ENCODE measurements at regions not wholly inside any gene's neighbourhood (a gene's known extent, or its start where the extent isn't known, plus 50 kb on each side); places are given as distances from the start of the nearest gene placed in this dataset.

DNA sequence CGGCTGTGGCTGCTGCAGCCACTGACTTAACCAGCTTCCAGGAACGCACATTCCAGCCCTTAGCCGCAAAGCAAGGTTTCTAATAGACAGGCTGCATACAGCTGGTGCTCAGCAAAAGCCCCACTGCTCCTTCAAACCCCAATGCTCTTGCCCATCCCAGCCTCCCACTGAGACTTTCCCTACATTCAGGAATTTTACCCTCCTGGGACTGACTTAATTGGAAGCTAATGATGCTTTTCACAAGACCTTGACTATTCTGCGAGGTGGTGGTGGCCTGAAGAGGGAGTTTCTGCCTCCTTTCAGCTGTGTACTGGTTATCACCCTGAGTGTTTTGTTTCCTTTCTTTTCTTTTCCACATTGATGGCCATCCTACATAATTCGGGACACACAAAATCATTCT is 164.9 kb upstream of the IRX1 start:
- no peaks in the 10 kb centered on the region for H3K36me3 Mint-ChIP-seq (ENCODE audit: low read depth)
- peaks cover 39% of the 10 kb centered on the region for H3K27me3 Mint-ChIP-seq (ENCODE audit: low read depth, poor library complexity)
- H3K4me3 Mint-ChIP-seq, result no peak overlapping the region
- no peak overlapping the region for H3K27ac Mint-ChIP-seq
- no peaks in the 10 kb centered on the region for H3K9me3 Mint-ChIP-seq
- no peak for DNase-seq
- no peak for TF ChIP-seq CTCF (IDR thresholded peaks at IDR 0.05)
- peaks cover 32% of the 10 kb centered on the region for H3K4me1 Mint-ChIP-seq

GRCh38 chr5:3429962-3430361 is 165.7 kb upstream of the IRX1 start:
- H3K9me3 Mint-ChIP-seq, result no peaks in the 10 kb centered on the region
- no peak for TF ChIP-seq CTCF (IDR thresholded peaks at IDR 0.05)

GRCh38 chr5:3428334-3428733 is 167.3 kb upstream of the IRX1 start:
- Mint-ChIP-seq H3K4me1 (peaks cover 38% of the 10 kb centered on the region), H3K27me3 (ENCODE audit: low read depth, poor library complexity) (peaks cover 26% of the 10 kb centered on the region), H3K27ac (no peak overlapping the region), H3K36me3 (ENCODE audit: low read depth) (no peaks in the 10 kb centered on the region), H3K4me3 (no peak overlapping the region), H3K9me3 (peaks cover 11% of the 10 kb centered on the region)
- peak; percentile 9 for TF ChIP-seq CTCF (IDR thresholded peaks at IDR 0.05)
- peak; percentile 55 for DNase-seq

More at GRCh38 chr5:3429962-3430361, 165.7 kb upstream of the IRX1 start:
- no peak overlapping the region for H3K27ac Mint-ChIP-seq
- H3K4me3 Mint-ChIP-seq, result no peak overlapping the region
- peaks cover 40% of the 10 kb centered on the region for H3K27me3 Mint-ChIP-seq (ENCODE audit: low read depth, poor library complexity)
- H3K4me1 Mint-ChIP-seq, result peaks cover 32% of the 10 kb centered on the region
- DNase-seq, result no peak
- no peaks in the 10 kb centered on the region for H3K36me3 Mint-ChIP-seq (ENCODE audit: low read depth)

DNA sequence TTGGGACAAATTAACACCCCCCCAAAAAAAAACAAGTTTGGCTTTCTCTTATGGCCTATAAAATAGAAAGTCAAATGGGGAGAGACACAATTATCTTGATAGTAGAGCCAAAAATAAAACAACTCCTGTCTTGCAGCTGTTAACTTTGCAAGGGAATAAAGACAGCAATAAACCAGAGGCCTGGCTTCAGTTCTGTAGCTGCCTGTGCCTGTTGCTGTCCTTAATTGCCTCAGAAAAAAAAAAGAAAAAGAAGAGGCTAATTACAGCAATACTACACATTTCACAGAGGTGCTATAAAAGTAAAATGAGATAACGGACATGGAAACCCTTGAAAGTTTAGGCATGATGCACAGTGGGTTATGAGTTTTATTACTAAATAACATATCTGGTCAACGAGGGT is 170.7 kb upstream of the IRX1 start:
- no peak overlapping the region for H3K4me3 Mint-ChIP-seq

DNA sequence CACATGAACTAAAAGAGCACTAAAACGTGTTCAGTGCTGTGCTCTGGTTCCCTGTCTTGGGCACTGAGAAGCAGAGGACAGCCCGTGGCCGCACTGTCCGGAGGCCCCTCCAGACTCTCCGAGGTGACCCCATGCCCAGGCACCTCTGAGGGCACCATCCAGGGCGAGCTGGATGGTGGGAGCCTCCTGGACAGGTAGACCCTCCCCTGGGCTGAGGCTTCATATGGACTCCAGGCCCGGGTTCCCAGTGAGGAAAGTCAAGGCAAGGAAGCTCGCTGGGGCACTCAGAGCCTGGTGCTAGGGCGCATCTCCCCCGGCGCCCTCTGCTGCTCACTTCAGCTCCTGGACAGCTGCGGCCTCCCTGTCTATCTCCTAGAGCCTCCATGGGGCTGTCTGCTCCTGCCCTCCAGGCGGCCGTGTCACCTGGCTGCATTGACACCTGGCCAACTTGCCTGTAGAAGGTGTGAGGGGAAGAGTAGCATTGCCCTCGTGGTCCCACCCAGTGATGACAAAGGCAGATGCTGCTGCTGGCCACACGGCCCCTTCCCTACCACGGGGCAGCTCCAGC is 178.2 kb upstream of the IRX1 start:
- no peak overlapping the region for H3K27ac Mint-ChIP-seq
- no peak overlapping the region for H3K4me3 Mint-ChIP-seq
- DNase-seq, result no peak
- H3K36me3 Mint-ChIP-seq (ENCODE audit: low read depth), result no peaks in the 10 kb centered on the region
- peaks cover 16% of the 10 kb centered on the region for H3K9me3 Mint-ChIP-seq
- no peak for TF ChIP-seq CTCF (IDR thresholded peaks at IDR 0.05)
- H3K4me1 Mint-ChIP-seq, result no peaks in the 10 kb centered on the region
- peaks cover 32% of the 10 kb centered on the region for H3K27me3 Mint-ChIP-seq (ENCODE audit: low read depth, poor library complexity)

More for the DNA sequence above, 170.7 kb upstream of the IRX1 start:
- H3K4me1 Mint-ChIP-seq, result peaks cover 38% of the 10 kb centered on the region
- no peaks in the 10 kb centered on the region for H3K36me3 Mint-ChIP-seq (ENCODE audit: low read depth)
- H3K27ac Mint-ChIP-seq, result no peak overlapping the region
- H3K9me3 Mint-ChIP-seq, result peaks cover 27% of the 10 kb centered on the region
- TF ChIP-seq CTCF (IDR thresholded peaks at IDR 0.05), result no peak
- peaks cover 15% of the 10 kb centered on the region for H3K27me3 Mint-ChIP-seq (ENCODE audit: low read depth, poor library complexity)
- no peak for DNase-seq

- peaks cover 36% of the 10 kb centered on the region for H3K9me3 Mint-ChIP-seq
- no peak overlapping the region for H3K27ac Mint-ChIP-seq
- no peak overlapping the region for H3K4me3 Mint-ChIP-seq
- TF ChIP-seq CTCF (IDR thresholded peaks at IDR 0.05), result no peak
- H3K4me1 Mint-ChIP-seq, result no peaks in the 10 kb centered on the region
- peaks cover 8% of the 10 kb centered on the region for H3K36me3 Mint-ChIP-seq (ENCODE audit: low read depth)
- H3K27me3 Mint-ChIP-seq (ENCODE audit: low read depth, poor library complexity), result peaks cover 28% of the 10 kb centered on the region
- DNase-seq, result no peak
These were observed 181.3 kb upstream of the IRX1 start for GRCh38 chr5:3414371-3414770.
